GM18517 (cell line): ENCODE measurements at regions not wholly inside any gene's neighbourhood (a gene's known extent, or its start where the extent isn't known, plus 50 kb on each side); places are given as distances from the start of the nearest gene placed in this dataset.

Experiments
- ATAC-seq: cut with Tn5 transposase; IDR thresholded peaks from one replicate; pipeline ENCODE4 v1.9.1; 2021; ENCODE audit warnings: mild to moderate bottlenecking, moderate library complexity; ENCODE audit not compliant: unreplicated experiment

DNA sequence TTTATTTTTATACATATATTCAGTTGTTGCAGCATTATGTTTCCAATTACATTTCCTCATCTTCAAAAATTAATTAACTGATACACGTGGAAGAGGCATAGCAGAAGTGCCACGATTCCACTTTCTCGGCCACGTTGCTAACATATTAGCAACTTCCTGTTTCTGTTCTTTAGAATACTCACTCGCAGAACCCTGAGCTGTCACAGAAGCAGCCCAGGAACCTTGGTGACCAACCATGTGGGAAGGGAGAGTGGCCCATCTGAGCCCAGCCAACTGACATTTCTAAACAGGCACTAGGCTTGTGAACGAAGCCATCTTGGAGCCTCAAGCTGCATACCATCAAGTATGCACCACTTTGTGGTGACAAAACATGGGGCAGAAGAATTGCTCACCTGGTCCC lies 350.1 kb downstream of the CBLN2 start:
- no peak for ATAC-seq

DNA sequence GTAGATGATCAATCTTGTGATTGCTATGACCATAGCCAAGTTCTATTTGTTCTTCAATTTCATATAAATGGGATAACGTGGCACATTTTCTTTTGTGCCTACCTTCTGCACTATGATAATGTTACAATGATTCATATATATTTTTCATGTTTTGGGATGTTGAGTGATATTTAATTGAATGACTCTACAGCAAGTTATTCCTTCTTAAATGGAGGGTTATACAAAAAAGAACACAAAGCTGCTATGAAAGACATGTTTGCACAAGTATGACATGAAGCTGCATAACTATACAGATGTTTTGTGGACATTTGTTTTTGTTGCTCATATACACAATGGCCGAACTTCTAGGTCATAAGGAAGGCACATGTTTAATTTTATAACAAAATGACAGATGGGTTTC lies 356.2 kb downstream of the CBLN2 start:
- ATAC-seq: no peak

DNA sequence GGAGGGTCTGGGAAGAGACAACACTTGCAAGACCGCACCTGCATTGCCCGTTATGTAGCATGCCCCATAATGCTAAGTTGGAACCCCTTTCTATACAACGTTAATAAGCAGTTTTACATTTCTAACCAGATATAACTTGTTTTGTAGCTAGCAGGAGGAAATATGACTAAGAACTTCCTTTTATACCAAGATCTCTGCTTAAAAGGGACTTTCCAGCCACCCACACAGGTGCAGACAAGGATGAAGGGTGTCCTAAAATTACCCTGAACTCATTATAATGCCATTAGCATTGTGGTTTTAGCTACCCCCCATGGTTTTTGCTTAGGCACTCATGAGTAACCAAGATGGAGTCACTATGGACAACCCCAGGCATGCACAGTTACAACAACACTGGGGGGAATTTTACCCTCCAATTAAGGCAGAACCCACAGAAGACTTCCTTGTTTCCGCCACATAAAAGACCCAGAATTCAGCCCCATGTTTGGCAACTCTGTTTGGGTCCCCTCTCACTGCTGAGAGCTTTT lies 362.8 kb downstream of the CBLN2 start:
- peak; percentile 92 for ATAC-seq

DNA sequence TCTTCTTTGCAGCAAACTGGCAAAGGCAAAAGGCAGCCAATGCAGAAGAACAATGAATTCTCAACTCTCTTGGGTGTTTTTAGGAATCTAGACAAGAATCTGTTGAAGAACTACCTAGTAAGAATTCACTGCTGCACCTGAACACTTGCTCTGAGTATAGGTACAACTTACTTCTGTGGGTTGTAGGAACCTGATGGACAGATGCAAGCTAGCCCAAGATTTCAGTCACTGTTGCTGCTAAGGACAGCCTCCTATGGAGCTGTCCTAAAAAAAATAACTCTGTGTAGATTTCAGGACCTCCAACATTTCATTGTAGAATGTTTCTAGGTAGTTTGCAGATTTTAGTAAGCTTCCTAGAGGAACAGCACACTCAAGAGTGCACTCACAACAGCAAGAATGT lies 363.5 kb downstream of the CBLN2 start:
- no peak for ATAC-seq

DNA sequence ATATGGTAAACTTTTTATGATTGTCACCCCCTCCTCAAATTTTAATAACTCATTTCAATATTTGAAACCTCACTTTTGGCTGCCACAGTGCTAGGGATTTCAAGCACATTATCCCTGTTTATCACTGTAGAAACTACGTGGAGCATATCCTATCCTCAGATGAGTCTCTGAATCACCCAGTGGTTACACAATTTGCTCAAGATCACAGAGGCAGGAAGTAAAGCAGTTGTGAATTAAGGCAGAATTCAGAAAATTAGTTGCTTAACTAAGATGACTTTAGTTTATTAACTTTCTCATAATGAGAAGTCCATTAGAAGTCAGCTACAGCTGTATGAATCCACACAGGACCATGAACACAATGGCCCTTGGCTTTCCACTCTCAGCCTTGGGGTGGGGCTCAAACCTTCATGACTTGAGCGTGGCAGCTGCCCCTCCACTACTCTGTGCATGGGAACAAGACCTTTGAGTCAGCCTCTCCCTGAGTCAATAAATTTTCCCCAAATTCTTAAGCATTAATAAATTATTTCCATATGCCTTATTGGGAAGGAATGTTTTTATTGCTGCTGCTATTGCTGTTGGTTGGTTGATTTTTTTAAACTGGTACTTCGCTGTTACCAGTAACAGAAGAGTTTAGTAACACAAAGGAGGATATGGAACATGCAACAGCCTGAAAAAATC lies 369.0 kb downstream of the CBLN2 start:
- no peak for ATAC-seq

DNA sequence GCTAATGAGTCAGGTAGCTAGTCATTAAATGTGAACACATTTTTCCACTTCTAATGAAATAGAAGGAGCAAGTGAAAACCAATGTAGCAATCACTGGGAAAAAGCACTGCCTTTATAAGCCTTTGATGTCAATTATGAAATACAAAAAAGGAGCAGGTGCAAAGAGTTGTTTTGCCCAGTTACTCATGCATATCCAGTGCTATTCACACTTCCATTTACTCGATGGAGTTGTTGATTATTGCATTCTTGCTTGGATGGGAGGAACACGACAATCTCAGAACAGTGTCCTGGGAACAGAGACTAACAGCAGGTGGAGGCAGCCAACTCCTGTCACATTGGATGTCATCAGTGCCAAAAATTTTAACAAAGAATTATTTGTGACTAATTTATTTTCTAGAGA lies 372.5 kb downstream of the CBLN2 start:
- no peak for ATAC-seq

DNA sequence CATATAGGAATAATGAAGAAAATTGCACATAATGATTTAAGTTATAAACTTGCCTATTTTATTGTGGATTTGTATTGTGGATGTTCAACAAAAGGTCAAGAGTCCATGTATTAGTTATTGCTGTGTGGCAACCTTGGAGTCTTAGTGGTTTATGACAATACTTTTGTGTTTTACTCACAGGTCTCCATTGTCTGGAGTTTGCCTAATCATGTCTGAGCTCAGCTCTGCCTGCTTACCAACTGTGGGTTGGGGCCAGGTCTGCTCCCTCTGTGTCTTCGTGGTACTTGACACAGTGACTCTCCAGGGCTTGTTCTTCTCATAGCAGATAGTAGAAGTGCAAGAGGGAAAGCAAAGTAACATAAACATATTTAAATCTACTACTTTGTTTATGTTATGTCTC lies 382.5 kb downstream of the CBLN2 start:
- ATAC-seq: no peak

DNA sequence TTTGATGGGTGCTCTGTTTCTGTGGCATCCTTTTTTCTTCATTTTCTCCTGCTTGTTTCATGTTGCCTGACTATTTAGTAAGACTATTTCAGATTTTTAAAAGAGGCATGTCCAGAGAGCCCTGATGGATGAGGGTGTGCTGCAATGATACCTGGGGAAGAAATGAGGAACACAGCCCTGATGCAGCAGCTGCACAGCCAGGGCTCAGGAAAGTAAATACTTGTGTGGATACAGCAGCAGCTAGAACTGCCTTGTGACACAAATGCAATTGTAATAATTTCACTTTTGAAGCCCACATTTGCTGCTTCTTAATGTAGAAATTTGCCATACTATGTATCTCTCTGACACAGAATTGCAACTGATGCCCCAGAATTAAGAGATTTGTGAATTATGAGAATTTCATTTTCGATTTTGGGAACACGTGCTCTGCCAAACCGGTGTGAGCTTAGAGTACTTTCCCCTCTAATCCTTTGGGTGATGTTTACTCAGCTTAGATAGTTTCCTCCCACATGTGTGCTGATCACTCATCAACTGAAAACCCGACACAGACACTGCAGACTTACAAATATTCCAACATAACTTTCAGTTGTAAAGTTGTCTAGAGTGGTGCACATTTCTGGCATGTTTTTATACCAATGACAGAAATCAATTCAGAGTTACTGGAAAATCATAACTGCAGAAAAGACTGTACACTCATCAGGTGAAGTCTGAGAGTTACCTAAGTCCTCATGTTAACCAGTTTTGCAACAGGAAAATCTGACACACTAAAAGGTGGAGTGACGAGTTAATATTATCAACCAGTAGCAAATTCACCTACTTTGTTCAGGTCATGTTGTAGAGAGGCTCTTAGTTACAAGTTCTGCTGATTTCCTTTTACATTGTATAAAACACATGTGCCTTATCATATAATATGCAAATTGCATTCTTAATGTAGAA lies 383.4 kb downstream of the CBLN2 start:
- no peak for ATAC-seq

DNA sequence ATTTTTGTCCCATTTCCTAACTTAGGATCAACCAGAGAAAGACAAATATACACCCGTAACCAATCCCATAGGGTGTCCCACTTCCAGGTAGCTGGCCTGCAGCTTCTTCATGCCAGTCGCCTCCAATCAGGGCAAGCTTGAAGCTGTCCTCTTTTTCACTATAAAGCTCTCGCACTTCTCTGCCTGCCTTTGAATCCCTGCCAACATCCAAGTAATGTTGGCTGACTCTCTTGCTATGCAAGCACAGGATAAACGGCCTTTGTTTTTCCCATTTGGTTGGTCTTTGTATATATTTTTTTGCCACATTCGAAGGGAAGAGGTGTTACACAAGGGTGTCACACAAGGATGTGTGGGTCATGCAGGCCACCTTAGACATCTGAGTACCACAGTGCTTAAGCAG lies 388.8 kb downstream of the CBLN2 start:
- ATAC-seq: no peak

DNA sequence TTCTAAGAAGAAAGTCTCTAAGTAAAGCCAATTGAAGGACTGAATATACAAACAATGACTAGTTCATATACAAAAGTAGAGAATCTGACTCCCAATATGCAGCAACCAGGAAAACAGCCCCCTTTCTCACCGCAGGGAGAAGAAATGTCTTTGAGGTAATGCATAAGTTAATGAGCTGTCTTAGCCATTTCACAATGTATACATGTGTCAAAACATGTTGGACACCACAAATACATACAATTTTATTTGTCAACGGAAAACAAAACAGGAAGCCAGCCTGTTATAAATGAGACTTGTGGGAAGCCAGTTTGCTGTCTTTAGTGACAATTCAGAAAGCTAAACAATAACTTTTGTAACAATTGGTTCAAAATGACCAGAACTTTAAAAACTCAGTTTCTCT lies 389.2 kb downstream of the CBLN2 start:
- ATAC-seq: no peak

DNA sequence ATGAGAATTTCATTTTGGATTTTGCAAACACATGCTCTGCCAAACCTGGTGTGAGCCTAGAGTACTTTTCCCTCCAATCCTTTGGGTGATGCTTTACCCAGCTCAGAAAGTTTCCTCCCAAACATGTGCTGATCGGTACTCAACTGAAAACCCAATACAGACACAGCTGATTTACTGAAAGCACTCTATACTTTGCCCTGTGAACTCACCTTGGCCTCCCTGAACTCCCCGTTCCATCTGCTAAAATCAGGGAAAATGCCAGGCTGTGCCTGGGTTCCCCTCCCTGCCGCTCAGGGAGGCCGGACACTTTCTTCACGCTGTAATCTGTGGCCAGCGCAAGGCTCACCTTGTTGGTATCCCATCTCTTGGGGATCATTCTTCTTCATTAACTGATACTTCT lies 391.2 kb downstream of the CBLN2 start:
- ATAC-seq: no peak

DNA sequence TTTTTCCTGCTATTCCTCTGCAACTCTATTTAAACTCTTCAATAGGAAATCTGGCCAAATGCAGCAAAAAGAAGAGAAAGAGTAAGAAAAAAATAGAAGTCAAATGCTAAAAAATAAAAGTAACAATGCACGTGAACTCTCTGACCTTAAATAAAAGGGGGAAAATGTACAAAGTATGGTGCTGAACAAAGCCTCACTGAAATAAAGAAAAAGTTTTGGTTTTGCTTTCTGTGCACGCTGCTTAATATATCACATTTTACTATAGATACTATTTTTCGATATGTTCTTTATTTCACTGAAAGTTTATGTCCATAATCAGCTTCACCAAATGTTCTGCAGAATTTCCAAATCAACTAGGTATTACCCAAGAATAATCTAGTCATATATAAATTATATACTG lies 396.3 kb downstream of the CBLN2 start:
- ATAC-seq: no peak

DNA sequence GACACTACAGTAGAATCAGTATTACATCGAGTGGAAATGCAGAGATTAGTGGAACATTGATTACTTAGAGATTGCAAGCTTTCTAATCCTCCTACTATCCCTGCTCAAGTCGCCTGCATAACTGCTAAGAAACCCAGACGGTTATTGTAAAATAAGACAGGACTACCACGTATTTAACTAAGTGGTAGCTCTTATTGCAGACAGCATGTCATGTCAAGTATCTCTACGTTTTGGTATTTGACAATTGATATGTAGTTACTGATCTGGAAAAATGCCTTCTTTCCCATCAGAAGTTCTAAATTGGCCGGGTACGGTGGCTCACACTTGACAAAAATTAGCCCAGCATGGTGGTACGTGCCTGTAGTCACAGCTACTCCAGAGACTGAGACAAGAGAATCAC lies 404.1 kb downstream of the CBLN2 start:
- ATAC-seq: no peak

DNA sequence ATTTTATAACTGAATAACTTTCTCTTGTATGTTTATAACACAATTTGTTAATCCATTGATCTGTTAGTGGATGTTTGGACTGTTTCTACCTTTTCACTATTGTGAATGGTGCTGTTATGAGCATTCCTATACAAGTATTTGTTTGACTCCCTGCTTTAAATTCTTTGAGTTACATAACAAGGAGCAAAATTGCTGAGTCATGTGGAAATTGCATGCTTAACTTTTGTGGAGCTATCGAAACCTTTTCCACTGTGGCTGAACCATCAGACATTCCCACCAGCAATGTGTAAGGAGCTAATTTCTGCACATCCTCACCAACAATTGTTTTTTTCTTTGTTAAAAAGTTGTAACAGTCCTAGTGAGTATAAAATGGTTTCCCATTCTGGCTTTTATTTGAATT lies 415.5 kb downstream of the CBLN2 start:
- no peak for ATAC-seq

DNA sequence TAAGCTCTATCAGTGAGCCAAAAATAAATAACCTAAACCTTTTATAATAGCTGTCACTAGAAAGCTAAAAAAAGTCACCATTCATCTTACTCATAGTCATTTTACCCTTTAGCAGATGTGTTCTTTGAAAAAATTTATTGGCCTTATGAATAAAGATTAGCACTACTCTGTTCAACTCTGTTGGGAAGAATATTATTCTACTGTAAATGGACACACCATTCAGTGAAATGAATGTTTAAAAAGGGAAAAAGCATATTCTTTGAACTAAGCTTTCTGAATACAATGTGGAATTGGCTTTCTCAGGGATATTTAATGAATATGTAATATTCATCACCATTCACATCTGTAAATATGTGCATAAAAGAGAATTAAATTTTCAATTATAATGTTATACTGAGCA lies 422.0 kb downstream of the CBLN2 start:
- ATAC-seq: no peak

DNA sequence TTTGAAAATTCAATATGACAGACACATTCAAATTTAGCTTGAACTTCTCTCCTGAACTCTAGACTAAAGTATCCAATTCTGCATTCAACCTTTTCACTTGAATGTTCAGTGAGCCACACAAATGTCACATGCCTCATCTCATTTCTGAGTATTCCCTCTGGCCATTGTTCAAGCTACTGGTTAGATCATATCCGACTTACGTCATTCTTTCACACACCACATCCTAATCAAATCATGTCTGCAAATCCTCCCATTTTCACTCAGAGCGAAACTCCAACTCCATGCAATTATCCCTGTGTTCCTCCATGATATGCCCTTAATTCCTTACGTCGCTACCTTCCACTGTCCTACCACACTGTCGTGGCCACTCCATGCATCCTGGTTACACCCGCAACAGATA lies 425.1 kb downstream of the CBLN2 start:
- ATAC-seq: no peak

DNA sequence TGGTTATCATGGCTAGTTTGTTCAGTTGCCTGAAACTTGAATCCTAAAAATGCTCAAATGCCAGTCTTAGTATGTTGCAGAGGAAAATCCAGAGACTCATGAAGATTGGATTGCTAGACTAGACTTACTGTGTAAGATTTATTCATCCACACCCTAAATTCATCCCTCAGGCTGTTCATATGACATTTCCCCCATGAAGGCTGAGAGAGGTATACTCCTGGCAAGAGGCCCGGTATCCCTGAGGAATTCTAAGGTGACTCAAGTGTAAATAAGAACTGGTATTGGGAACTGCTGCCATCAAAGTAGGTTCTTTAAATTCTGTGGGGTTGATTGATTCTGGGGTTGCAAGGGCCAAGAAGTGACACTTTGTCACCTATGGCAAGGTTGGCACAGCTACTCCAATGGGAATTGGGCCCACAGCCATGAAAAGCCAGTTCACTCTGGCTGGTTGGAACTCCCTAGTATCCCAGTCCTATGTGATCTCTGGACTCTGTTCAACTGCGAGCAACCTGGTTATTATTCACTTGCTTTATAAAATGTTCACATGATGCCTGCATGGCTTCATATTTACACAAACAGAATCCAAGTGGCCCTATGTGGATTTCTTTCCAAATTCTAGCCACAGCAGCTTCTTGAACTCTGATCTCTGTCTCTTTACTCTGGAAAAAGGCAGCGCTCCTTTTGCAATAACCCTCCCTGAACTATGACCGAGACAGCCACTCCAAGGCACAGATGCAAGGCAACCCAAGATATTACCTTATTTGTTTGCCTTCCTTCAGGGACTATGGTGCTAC lies 429.1 kb downstream of the CBLN2 start:
- no peak for ATAC-seq

DNA sequence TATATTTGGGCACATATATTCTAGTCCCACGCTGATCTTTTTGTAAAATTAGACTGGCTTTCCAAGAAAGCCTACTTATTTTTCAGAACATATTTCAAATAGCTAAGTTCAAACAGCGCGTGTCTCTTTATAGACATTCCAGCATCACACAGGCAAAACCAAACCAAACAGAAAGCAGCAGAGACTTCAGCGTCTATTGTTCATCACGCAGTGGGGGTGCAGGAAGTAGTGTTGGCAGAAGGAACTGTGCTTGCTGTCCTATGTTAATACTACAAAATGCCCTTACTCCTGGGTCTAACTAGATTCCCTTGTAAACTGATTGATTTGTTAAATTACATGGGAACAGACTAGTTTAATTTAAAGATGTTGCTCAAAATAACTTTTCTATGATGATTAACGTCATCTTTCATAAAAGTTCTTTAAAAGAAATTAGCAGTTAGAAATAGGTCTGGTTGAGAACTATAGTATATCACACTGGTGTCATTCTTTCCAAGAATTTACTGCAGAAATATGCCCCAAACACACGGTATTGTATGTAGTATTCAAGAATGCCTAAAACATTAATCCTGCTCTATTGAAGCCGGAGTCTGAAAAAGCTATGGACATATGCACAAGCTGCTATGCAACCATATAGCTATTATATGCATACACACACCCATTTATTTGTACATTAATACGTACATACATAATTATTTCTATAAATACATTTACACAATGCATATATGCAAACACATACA lies 436.3 kb downstream of the CBLN2 start:
- ATAC-seq: no peak

DNA sequence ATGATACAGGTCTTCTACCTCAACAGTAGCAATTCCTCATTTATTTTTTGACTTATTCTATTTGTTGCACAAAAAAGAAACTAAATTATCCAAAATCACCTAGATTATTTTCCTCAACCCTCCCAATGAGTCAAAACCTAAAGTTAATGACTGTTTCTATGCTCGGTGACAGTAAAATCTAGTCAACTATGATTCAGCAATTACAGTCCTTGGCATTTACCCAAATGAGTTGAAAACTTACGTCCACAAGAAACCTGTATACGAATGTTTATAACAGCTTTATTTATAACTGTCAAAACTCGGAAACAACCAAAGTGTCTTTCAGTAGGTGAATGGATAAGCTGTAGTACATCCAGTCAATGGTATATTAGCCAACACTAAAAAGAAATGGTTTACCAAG lies 439.3 kb downstream of the CBLN2 start:
- no peak for ATAC-seq

DNA sequence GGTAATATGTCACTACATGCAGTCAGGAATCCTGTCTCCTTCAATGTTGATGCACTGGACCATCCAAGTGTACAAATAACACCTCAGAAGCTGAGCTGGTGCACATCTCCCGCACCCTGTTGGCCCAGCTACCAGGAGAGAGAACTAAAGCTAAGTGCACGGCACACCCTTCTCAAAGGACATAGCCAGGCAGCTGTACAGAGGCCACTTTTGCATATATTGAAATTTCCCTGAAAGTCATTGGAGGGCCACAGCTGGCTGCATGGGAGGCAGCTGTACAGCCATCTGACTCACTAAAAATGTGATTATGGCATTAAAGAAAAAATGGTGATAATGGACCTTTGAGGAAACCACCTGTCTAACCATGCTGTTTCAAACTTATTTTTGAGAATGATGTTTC lies 441.7 kb downstream of the CBLN2 start:
- ATAC-seq: no peak
